ENCODE measurements at regions not wholly inside any gene's neighbourhood (a gene's known extent, or its start where the extent isn't known, plus 50 kb on each side); places are given as distances from the start of the nearest gene placed in this dataset.

DNA sequence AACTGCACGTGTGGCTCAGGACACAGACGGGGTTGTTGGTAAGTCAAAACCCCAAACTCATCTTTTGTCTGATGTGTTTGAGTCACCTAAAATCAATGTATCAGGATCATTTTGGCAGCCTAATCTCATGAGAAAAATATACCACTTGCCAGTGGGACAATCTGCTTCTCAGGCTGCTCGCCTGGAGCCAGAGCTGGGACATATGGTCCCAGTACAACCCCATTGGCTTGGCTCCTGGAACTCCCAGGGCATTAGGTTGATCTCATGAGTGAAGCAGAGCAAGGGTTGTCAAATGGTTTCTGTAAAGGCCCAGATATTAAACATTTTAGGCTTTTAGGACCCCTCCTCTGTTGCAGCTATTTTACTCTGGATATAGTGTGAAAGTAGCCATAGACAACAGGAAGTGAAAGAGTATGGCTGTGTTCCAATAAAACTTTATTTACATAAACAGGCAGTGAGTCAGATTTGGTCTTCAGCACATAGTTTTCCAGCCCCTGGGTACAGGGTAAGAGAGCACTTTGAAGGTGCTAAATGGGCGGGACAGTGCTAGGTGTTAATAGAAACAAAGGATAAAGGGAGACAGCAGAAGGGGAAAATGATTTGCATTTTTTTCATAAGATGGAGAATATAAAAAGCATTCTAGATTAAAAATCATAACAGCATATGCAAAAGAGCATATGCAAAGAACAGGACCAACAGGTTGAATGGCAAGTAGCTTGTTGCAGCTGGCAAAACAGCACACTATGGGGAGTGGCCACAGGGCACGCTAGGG, 290.8 kb downstream of the KCNS3 start:
- TF ChIP-seq, protein P1, sequence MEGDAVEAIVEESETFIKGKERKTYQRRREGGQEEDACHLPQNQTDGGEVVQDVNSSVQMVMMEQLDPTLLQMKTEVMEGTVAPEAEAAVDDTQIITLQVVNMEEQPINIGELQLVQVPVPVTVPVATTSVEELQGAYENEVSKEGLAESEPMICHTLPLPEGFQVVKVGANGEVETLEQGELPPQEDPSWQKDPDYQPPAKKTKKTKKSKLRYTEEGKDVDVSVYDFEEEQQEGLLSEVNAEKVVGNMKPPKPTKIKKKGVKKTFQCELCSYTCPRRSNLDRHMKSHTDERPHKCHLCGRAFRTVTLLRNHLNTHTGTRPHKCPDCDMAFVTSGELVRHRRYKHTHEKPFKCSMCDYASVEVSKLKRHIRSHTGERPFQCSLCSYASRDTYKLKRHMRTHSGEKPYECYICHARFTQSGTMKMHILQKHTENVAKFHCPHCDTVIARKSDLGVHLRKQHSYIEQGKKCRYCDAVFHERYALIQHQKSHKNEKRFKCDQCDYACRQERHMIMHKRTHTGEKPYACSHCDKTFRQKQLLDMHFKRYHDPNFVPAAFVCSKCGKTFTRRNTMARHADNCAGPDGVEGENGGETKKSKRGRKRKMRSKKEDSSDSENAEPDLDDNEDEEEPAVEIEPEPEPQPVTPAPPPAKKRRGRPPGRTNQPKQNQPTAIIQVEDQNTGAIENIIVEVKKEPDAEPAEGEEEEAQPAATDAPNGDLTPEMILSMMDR (IDR thresholded peaks at IDR 0.05), result no peak
- TF ChIP-seq POLR2A (IDR thresholded peaks at IDR 0.05), result no peak

All from testis (tissue), 2 donors.